B cell (primary cell): ENCODE measurements at regions not wholly inside any gene's neighbourhood (a gene's known extent, or its start where the extent isn't known, plus 50 kb on each side); places are given as distances from the start of the nearest gene placed in this dataset.

ENCODE experiments used
- ATAC-seq: fragments of 200-7000 bp; cut with Tn5 transposase; one replicate; pipeline ENCODE4 v1.10.0; 2021; ENCODE audit warnings: low read depth, mild to moderate bottlenecking, moderate number of reproducible peaks, moderate library complexity
- CTCF ChIA-PET: fragments of 350-600 bp; sonication (Branson Sonifier 250); formaldehyde crosslinking; loops from one replicate; lab custom pipeline; 2021; ENCODE audit warnings: antibody characterized with exemption, inconsistent platforms; lab: Charles Lee
- POLR2A ChIA-PET: fragments of 350-600 bp; sonication (Branson Sonifier 250); formaldehyde crosslinking; loops from one replicate; lab custom pipeline; 2021; ENCODE audit warnings: antibody characterized with exemption; lab: Charles Lee
- DNase-seq: peaks from one replicate; pipeline ENCODE4 v3.0.0; 2013
- H2AFZ ChIP-seq: 2 replicates; pipeline ENCODE4 v1.6.1; 2012; ENCODE audit warnings: mild to moderate bottlenecking, low read depth, low read length; ENCODE audit not compliant: insufficient read depth, poor library complexity, severe bottlenecking
- H3K27ac ChIP-seq, 2 donors: 1 replicate in 1 of 2; 2 replicates in 1 of 2; pipeline ENCODE4 v1.5.1; 2012 to 2013; ENCODE audit warnings: low read length in 2 of 2, mild to moderate bottlenecking in 2 of 2, moderate library complexity in 1 of 2
- H3K27me3 ChIP-seq, 4 experiments: fragments of 200-600 bp in 1 of 4; sonication (generic) in 1 of 4; replicated peaks in 1 of 4; 1 replicate in 2 of 4; 2 replicates in 2 of 4; pipeline versions ENCODE4 v1.6.1 to v1.7.0; 2013 to 2016; ENCODE audit warnings: low read length in 3 of 4, mild to moderate bottlenecking in 2 of 4, mixed read lengths in 1 of 4, moderate library complexity in 1 of 4; ENCODE audit not compliant: insufficient read depth in 4 of 4, control insufficient read depth in 3 of 4; ENCODE audit errors: control extremely low read depth in 1 of 4
- H3K36me3 ChIP-seq, 2 experiments: replicated peaks in 1 of 2; 1 replicate in 1 of 2; 2 replicates in 1 of 2; pipeline versions ENCODE4 v1.6.1 to v1.7.1; 2013; ENCODE audit warnings: low read length in 1 of 2; ENCODE audit not compliant: insufficient read depth in 2 of 2, control insufficient read depth in 1 of 2; ENCODE audit errors: control extremely low read depth in 1 of 2, extremely low read depth in 1 of 2
- H3K4me1 ChIP-seq, 2 donors: fragments of 200-600 bp in 1 of 2; sonication (generic) in 1 of 2; 1 replicate in 1 of 2; 2 replicates in 1 of 2; pipeline versions ENCODE4 v1.5.1 to v1.6.1; 2013 to 2017; ENCODE audit warnings: low read length in 2 of 2; ENCODE audit not compliant: control insufficient read depth in 2 of 2, insufficient read depth in 2 of 2
- H3K4me2 ChIP-seq: replicated peaks from 2 replicates; pipeline ENCODE3; 2012; ENCODE audit warnings: mild to moderate bottlenecking, low read depth, low read length; ENCODE audit not compliant: poor library complexity, severe bottlenecking
- H3K4me3 ChIP-seq, 5 experiments: fragments of 200-600 bp in 1 of 5; sonication (generic) in 1 of 5; 1 replicate in 3 of 5; 2 replicates in 2 of 5; pipeline versions ENCODE4 v1.5.1 to v1.7.0; 2011 to 2016; ENCODE audit warnings: low read length in 4 of 5, mild to moderate bottlenecking in 4 of 5, low read depth in 2 of 5, control low read depth in 1 of 5, moderate library complexity in 1 of 5; ENCODE audit not compliant: insufficient read depth in 1 of 5; ENCODE audit errors: control extremely low read depth in 1 of 5, extremely low read depth in 1 of 5
- H3K79me2 ChIP-seq: fragments of 200-600 bp; sonication (generic); one replicate; pipeline ENCODE4 v1.6.0; 2016; ENCODE audit warnings: low read length; ENCODE audit not compliant: control insufficient read depth, insufficient read depth
- H3K9ac ChIP-seq: fragments of 200-600 bp; sonication (generic); 2 replicates; pipeline ENCODE4 v1.6.1; 2017; ENCODE audit warnings: mild to moderate bottlenecking, low read length, moderate library complexity
- H3K9me3 ChIP-seq, 3 donors: one replicate each; pipeline versions ENCODE4 v1.6.1 to v1.7.1; 2013; ENCODE audit warnings: low read length in 2 of 3; ENCODE audit not compliant: control insufficient read depth in 2 of 3, insufficient read depth in 1 of 3; ENCODE audit errors: control extremely low read depth in 1 of 3
- H4K20me1 ChIP-seq: 2 replicates; pipeline ENCODE4 v1.6.0; 2012; ENCODE audit warnings: mild to moderate bottlenecking, low read length; ENCODE audit not compliant: insufficient read depth, control insufficient read depth, poor library complexity, severe bottlenecking
- H3K27ac Mint-ChIP-seq: one replicate; pipeline ENCODE4 v1.8.0; 2021; ENCODE audit warnings: mixed read lengths
- H3K27me3 Mint-ChIP-seq: one replicate; pipeline ENCODE4 v1.8.0; 2021; ENCODE audit warnings: mixed read lengths
- H3K4me1 Mint-ChIP-seq: one replicate; pipeline ENCODE4 v1.8.0; 2021; ENCODE audit warnings: mixed read lengths
- H3K4me3 Mint-ChIP-seq: one replicate; pipeline ENCODE4 v1.8.0; 2021; ENCODE audit warnings: mixed read lengths
- H3K9me3 Mint-ChIP-seq: one replicate; pipeline ENCODE4 v1.8.0; 2022; ENCODE audit warnings: mixed read lengths; ENCODE audit not compliant: insufficient read depth
- CTCF ChIP-seq: fragments of 200-600 bp; IDR thresholded peaks from one replicate; pipeline ENCODE4 v1.8.0; 2022; ENCODE audit warnings: antibody characterized with exemption, mild to moderate bottlenecking
- EZH2 ChIP-seq: IDR thresholded peaks from 2 replicates; pipeline ENCODE4 v1.6.1; 2012; ENCODE audit warnings: borderline replicate concordance, low read depth, mild to moderate bottlenecking, moderate library complexity, low read length; ENCODE audit not compliant: insufficient read depth, poor library complexity, severe bottlenecking
- WGBS: methylation state at CpG from one replicate; pipeline ENCODE4 v1.1.5; 2013; ENCODE audit warnings: missing lambda C conversion rate; ENCODE audit not compliant: insufficient coverage; 5-methylcytosine and 5-hydroxymethylcytosine counted together
- intact Hi-C: fragments of 100-400 bp; cut with micrococcal nuclease; formaldehyde crosslinking; loops from one replicate; pipeline ENCODE4 v1.10.0; 2022

- intact Hi-C loops = loop anchor here (5.0 kb wide), 1 partner anchor 328 kb away; no protein-coding TSS in a partner anchor
- H3K27me3 Mint-ChIP-seq = peaks cover 23% of the 10 kb centered on the region
- peaks cover 8% of the 10 kb centered on the region for H3K9me3 Mint-ChIP-seq
- DNase-seq = no peak
- H3K4me1 Mint-ChIP-seq = peaks cover 4% of the 10 kb centered on the region
- CTCF ChIA-PET = no interaction called here
- Histone ChIP-seq H3K27ac (no peak overlapping the region), H3K4me3 (no peak overlapping the region), H2AFZ (no peak overlapping the region), H3K36me3 (no peaks in the 10 kb centered on the region), H3K9me3 (peaks cover 0 to 6% (median 2%) of the 10 kb centered on the region in 3 donors), H3K9ac (no peak overlapping the region), H3K4me2 (no peak overlapping the region), H3K4me1 (no peaks in the 10 kb centered on the region), H3K79me2 (no peaks in the 10 kb centered on the region), H4K20me1 (no peaks in the 10 kb centered on the region), H3K27me3 (peaks cover 0 to 7% (median 0%) of the 10 kb centered on the region in 4 experiments)
- no peak overlapping the region for H3K27ac Mint-ChIP-seq
- no peak for TF ChIP-seq CTCF
- no peak for TF ChIP-seq EZH2
- no peak for ATAC-seq
- POLR2A ChIA-PET = no interaction called here
- no peak overlapping the region for H3K4me3 Mint-ChIP-seq
Observed at GRCh38 chr12:131314524-131315090, 360.9 kb downstream of the ADGRD1 start.

GRCh38 chr12:131315601-131316000 lies 361.9 kb downstream of the ADGRD1 start:
- Histone ChIP-seq H3K79me2 (no peaks in the 10 kb centered on the region), H3K4me2 (no peak overlapping the region), H3K9ac (no peak overlapping the region), H2AFZ (no peak overlapping the region), H3K27ac (no peak overlapping the region), H4K20me1 (no peaks in the 10 kb centered on the region), H3K9me3 (peaks cover 2 to 6% (median 5%) of the 10 kb centered on the region in 3 donors), H3K4me1 (no peaks in the 10 kb centered on the region), H3K4me3 (no peak overlapping the region), H3K36me3 (no peaks in the 10 kb centered on the region), H3K27me3 (peaks cover 0 to 7% (median 0%) of the 10 kb centered on the region in 4 experiments)
- Mint-ChIP-seq H3K4me3 (no peak overlapping the region), H3K4me1 (peaks cover 4% of the 10 kb centered on the region), H3K27me3 (peaks cover 15% of the 10 kb centered on the region), H3K9me3 (peaks cover 8% of the 10 kb centered on the region), H3K27ac (no peak overlapping the region)
- TF ChIP-seq EZH2 (no peak), CTCF (no peak)
- POLR2A ChIA-PET = no interaction called here
- DNase-seq (no peak), ATAC-seq (no peak)
- CTCF ChIA-PET = no interaction called here
- WGBS = 96% methylated on average over 3 of the region's 3 CpGs
- intact Hi-C loops = no loop called here
